NCI-H187 treated with DMSO at 0.1 percent for 48 hours (cell line): ENCODE measurements at regions not wholly inside any gene's neighbourhood (a gene's known extent, or its start where the extent isn't known, plus 50 kb on each side); places are given as distances from the start of the nearest gene placed in this dataset.
"Not testable (repeated sequence)": the region's sequence is repeated elsewhere in the genome, so short reads cannot be mapped to it uniquely, and the experiment has no call there.

Experiments used
- DNase-seq: peaks from one replicate; lab custom pipeline; 2025; lab: John Stamatoyannopoulos, UW

DNA sequence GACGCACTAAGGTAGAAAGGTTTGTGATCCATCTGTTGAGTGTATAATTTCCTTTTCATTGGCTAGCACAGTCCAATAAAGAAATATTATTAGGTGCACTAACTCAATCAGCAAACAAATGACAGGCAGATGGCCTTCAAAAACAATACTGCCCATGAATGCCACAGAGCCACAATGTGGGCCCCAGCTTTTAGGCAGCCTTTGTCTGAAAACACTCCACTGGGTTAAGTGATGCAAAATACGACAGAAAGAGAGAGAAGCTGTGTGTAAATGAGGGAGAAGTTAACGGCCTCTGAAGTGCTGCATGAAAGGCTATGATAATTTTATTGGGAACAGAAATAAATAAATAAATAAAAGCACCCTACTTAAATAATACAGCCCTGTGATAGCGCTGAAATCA lies 274.6 kb downstream of the NKX6-1 start:
- peak; percentile 37 for DNase-seq

DNA sequence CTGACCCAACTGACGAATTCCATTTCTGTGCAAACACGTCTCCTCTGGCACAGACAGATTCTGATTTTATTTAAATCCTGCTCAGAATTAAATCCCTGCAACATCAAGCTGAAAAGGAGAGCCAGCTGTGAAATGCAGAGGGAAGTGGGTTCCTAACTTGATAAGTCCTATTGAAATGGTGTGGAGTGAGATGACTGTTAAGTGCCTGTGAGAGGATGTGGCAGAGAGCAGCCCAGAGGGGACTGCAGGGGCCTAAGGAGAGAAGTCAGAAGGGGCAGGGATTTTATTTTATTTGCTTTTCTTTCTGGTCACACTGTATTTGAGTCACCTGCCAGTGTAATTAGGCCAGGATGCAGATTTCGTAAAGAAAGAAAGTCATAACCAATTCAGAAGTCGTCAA lies 277.4 kb downstream of the NKX6-1 start:
- DNase-seq, result peak; percentile 22

GRCh38 chr4:84220990-84221389 lies 278.1 kb downstream of the NKX6-1 start:
- DNase-seq, result no peak

DNA sequence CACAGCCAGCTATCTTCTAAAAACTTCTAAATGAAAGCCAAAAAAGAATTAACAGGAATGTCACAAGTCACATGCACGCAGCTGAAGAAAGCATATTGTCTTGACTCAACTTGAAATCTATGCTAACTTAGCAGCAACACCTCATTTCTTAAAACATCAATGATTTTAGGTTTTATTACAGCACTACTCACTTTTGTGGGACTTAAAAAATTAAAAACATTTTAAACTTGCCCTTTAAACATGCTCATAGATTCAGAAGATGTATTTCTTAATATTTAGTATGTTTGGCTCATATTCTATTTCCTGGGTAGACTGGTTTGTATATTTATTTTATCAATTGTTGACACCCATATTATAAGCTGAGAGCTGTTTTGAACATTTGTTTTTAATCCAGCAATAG lies 279.4 kb downstream of the NKX6-1 start:
- no peak for DNase-seq

GRCh38 chr4:84218031-84218430 lies 281.1 kb downstream of the NKX6-1 start:
- DNase-seq, result no peak

DNA sequence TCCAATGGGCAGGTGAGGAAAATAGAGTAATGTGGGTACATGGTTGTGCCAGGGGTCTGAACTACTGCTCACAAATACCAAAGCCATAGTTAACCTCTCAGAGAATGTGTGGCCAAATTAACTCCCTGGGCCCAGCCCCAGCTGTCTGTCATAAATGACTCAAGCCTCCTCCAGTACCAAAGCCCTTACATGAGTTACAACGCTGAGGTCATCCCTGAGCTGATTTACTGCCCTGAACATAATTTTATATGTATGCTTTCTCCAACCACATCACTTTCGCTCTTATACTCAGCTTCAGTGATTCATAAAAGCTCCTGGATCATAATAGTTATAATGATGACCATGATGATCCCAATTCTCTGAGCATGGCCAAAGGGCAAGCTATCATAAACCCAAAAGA lies 283.9 kb downstream of the NKX6-1 start:
- DNase-seq, result no peak

DNA sequence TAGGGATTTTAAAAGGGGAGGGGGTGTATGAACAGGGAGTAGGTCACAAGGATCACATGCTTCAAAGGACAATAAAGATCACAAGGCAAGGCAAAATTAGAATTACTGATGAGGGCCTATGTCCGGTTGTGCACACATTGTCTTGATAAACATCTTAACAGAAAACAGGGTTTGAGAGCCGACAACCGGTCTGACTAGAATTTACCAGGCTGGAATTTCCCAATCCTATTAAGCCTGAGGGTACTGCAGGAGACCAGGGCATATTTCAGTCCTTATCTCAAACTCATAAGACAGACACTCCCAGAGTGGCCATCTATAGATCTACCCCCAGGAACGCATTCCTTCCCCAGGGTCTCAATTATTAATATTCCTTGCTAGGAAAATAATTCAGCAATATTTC lies 292.9 kb downstream of the NKX6-1 start:
- not testable (repeated sequence) for DNase-seq

DNA sequence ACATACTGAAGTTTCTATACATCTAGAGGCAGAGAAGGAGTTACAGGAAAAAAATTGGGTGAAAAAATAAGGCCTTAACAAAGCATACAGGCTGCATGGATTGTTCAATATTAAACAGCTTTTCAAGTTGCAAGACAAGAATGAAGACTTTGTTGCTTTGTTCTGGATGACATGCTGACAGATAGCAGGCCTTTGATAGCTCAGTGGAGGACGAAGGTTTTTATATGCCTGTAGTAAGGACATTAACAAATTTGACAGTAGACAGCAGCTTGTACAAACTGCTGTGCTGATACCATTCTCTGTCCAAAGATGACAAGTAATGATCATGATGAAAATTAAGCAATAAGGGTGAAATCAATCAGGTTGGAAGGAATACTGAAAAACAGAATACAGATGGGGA lies 309.9 kb downstream of the NKX6-1 start:
- no peak for DNase-seq

- no peak for DNase-seq
These were observed 319.7 kb downstream of the NKX6-1 start for GRCh38 chr4:84179409-84179808.

- no peak for DNase-seq
These were observed 321.1 kb downstream of the NKX6-1 start for GRCh38 chr4:84177831-84178542.

DNA sequence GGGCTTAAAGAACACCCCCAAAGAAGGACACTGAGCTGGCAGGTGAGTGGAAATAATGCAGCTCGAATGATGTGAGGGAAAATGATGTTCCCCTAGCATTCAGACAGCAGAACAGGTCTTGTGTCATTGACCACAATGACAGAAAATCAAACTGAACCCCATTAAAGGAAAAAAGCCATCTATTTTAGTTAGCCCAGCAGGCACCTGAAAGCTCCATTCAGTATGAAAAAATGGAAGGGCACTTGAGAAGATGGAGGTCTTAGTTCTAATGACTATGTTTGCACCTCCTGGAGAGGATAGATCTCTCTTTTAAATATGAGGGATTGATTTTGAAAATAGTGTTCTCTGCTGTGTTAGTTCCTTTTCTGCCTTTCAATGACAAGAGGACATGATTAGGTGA lies 323.1 kb downstream of the NKX6-1 start:
- DNase-seq, result no peak

- no peak for DNase-seq
These were observed 327.2 kb downstream of the NKX6-1 start for GRCh38 chr4:84171871-84172270.

DNA sequence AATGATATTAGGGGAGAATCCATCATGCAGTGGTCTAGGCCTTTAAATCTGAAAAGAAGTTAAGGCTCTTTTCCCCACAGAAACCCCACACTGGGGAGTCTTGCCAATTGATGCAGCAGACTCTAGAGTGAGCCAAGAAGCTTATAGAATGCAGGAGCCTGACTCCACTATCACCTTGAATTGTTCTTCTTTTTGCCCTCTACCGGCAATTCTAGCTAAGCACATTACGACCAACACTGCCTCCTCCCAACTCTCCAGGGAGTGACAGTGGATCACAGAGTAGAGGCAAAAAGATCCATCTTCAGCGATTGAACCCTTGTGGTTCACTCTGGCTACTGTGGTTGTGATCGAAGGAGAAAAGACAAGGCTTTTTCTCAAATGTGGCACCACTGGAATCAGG lies 331.5 kb downstream of the NKX6-1 start:
- no peak for DNase-seq

GRCh38 chr4:84167093-84167492 lies 332.0 kb downstream of the NKX6-1 start:
- DNase-seq, result no peak

- DNase-seq, result no peak
These were observed 332.6 kb downstream of the NKX6-1 start for GRCh38 chr4:84166486-84166885.

GRCh38 chr4:84164201-84164600 lies 334.9 kb downstream of the NKX6-1 start:
- no peak for DNase-seq

GRCh38 chr4:84159762-84160161 lies 339.3 kb downstream of the NKX6-1 start:
- no peak for DNase-seq

- DNase-seq, result no peak
These were observed 340.4 kb downstream of the NKX6-1 start for GRCh38 chr4:84158670-84159069.

DNA sequence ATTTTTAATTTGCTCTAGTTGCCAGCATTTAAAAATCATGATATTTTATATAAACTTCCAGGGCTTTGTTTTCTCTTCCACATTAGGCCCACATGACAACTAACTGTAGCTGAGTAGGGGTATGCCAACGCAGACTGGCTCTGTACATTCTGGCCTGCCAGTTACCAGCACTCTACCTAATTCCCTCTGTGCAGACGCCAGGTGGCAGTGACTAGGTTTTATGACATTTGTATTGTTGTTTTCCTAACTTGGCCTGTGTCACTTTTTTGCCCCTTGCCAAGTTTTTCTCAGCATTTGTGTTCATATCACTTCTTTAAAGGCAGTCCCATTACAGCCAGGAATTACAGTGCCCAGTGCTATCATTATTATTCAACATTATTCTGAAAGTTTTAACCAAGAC lies 347.5 kb downstream of the NKX6-1 start:
- no peak for DNase-seq

DNA sequence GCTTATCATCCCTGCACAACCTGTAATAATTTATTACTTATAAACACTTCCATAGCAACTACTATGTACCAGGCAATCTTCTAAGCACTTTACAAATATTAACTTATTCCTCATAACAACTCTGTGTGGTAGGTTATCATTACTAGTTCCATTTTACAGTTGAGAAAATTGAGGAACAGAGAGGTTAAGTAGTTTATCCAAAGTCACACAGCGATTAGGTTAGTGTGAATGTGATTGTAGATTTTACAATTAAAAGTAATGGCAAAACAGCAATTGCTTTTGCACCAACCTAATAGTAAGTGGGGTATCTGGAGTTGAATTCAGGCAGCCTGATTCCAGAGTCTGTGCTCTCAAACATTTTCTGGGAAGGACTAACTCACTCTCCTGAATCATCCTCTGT lies 348.9 kb downstream of the NKX6-1 start:
- DNase-seq, result no peak

DNA sequence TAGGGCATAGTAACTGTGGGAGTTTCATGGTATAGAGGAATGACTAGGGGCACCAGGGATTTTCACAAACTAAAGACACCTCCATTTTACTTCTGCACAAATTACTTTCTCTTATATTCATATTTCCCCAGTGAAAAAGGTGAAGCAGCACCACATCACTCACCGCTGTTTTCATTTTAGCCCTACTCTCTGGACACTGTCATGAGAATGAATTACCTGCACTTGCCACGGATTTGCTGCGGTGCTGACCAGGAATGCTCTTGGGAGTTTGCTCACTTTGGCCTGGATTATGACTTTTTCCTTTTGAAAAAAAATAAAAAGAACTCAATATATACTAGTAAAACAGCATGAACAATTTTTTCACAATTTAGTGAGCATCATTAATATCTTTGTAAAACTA lies 351.3 kb downstream of the NKX6-1 start:
- DNase-seq, result no peak

GRCh38 chr4:84146300-84146959 lies 352.7 kb downstream of the NKX6-1 start:
- DNase-seq, result no peak

DNA sequence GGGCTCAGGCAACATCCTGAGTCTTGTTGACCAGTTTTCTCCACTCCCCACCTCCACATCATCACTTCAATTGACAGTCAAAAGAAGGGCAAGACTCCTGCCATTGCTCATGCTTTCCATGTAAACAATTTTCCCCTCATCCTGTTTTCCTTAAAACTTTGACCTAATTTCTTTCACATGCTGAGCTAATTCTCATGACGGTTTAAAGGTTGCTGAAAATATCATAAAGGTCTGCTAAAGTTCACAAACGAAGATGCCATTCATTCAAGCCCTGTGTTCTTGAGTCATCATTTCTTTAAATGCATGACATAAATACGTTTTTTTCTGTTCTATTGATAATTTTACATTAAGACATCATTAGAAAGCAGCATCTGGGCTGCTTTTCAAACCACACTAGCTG lies 353.9 kb downstream of the NKX6-1 start:
- DNase-seq, result no peak

GRCh38 chr4:84126911-84127310 lies 372.2 kb downstream of the NKX6-1 start:
- not testable (repeated sequence) for DNase-seq
